Amniotic stem cell (primary cell): ENCODE measurements at regions not wholly inside any gene's neighbourhood (a gene's known extent, or its start where the extent isn't known, plus 50 kb on each side); places are given as distances from the start of the nearest gene placed in this dataset.
A peak's percentile ranks its signal among the peaks of the same experiment; 100 is the strongest.

ENCODE experiments used
- DNase-seq: peaks from one replicate; lab custom pipeline; 2025; lab: John Stamatoyannopoulos, UW

- DNase-seq: no peak
Observed at GRCh38 chr5:74954919-74955318, 88.7 kb upstream of the FAM169A start.

- no peak for DNase-seq
Observed at GRCh38 chr5:74953937-74954720, 87.9 kb upstream of the FAM169A start.

GRCh38 chr5:74953554-74953936 lies 87.4 kb upstream of the FAM169A start:
- no peak for DNase-seq

GRCh38 chr5:74952406-74952805 lies 86.2 kb upstream of the FAM169A start:
- no peak for DNase-seq

GRCh38 chr5:74951865-74952264 lies 85.7 kb upstream of the FAM169A start:
- DNase-seq: no peak

- DNase-seq: no peak
Observed at GRCh38 chr5:74950836-74951515, 84.8 kb upstream of the FAM169A start.

GRCh38 chr5:74949976-74950375 lies 83.8 kb upstream of the FAM169A start:
- no peak for DNase-seq

GRCh38 chr5:74948031-74948546 lies 81.9 kb upstream of the FAM169A start:
- DNase-seq: no peak

- no peak for DNase-seq
Observed at GRCh38 chr5:74946471-74946870, 80.3 kb upstream of the FAM169A start.

- DNase-seq: no peak
Observed at GRCh38 chr5:74945561-74946165, 79.5 kb upstream of the FAM169A start.

- no peak for DNase-seq
Observed at GRCh38 chr5:74943905-74944304, 77.7 kb upstream of the FAM169A start.

- no peak for DNase-seq
Observed at GRCh38 chr5:74942622-74943286, 76.6 kb upstream of the FAM169A start.

GRCh38 chr5:74940782-74941353 lies 74.7 kb upstream of the FAM169A start:
- DNase-seq: no peak

- no peak for DNase-seq
Observed at GRCh38 chr5:74938250-74938933, 72.2 kb upstream of the FAM169A start.

- DNase-seq: no peak
Observed at GRCh38 chr5:74935752-74936091, 69.5 kb upstream of the FAM169A start.

- no peak for DNase-seq
Observed at GRCh38 chr5:74934949-74935751, 69.0 kb upstream of the FAM169A start.

GRCh38 chr5:74927336-74927735 lies 61.1 kb upstream of the FAM169A start:
- DNase-seq: no peak

GRCh38 chr5:74919487-74919886 lies 53.3 kb upstream of the FAM169A start:
- peak; percentile 67 for DNase-seq

- no peak for DNase-seq
Observed at GRCh38 chr5:74919041-74919440, 52.9 kb upstream of the FAM169A start.

GRCh38 chr5:74918232-74918669 lies 52.1 kb upstream of the FAM169A start:
- DNase-seq: no peak
